ENCODE measurements at regions not wholly inside any gene's neighbourhood (a gene's known extent, or its start where the extent isn't known, plus 50 kb on each side); places are given as distances from the start of the nearest gene placed in this dataset.
"Not testable (repeated sequence)": the region's sequence is repeated elsewhere in the genome, so short reads cannot be mapped to it uniquely, and the experiment has no call there.

- Histone ChIP-seq H3K9ac (ENCODE audit: insufficient read length, low read depth) (no peak overlapping the region), H3K4me3 (ENCODE audit: insufficient read length, low read depth) (no peak overlapping the region), H3K36me3 (ENCODE audit: insufficient read depth, insufficient read length, low read length) (no peaks in the 10 kb centered on the region), H3K27me3 (ENCODE audit: insufficient read depth, insufficient read length) (no peaks in the 10 kb centered on the region), H3K9me3 (ENCODE audit: insufficient read depth, low read length) (peaks cover 11% of the 10 kb centered on the region; the same call in 1 of the 2 replicates), H3K4me1 (ENCODE audit: insufficient read depth, insufficient read length) (peaks cover 24% of the 10 kb centered on the region)
- TF ChIP-seq ZNF274 (IDR thresholded peaks at IDR 0.05; ENCODE audit: low read depth, low read length) (no peak), YY1 (IDR thresholded peaks at IDR 0.05; ENCODE audit: insufficient read depth, insufficient read length) (no peak), SUZ12 (IDR thresholded peaks at IDR 0.05; ENCODE audit: extremely low read depth, insufficient read depth, insufficient read length) (no peak)
- no peak for DNase-seq (ENCODE audit: low read depth, low spot score)
Measured at GRCh38 chr1:31511848-31512615, 64.3 kb upstream of the TINAGL1 start.

GRCh38 chr1:31514117-31514516 lies 62.2 kb upstream of the TINAGL1 start:
- Histone ChIP-seq H3K4me1 (ENCODE audit: insufficient read depth, insufficient read length) (peaks cover 14% of the 10 kb centered on the region), H3K9me3 (ENCODE audit: insufficient read depth, low read length) (peaks cover 11% of the 10 kb centered on the region; the same call in 1 of the 2 replicates), H3K4me3 (ENCODE audit: insufficient read length, low read depth) (no peak overlapping the region), H3K36me3 (ENCODE audit: insufficient read depth, insufficient read length, low read length) (no peaks in the 10 kb centered on the region), H3K9ac (ENCODE audit: insufficient read length, low read depth) (no peak overlapping the region), H3K27me3 (ENCODE audit: insufficient read depth, insufficient read length) (no peaks in the 10 kb centered on the region)
- no peak for DNase-seq (ENCODE audit: low read depth, low spot score)
- no peak for TF ChIP-seq YY1 (IDR thresholded peaks at IDR 0.05; ENCODE audit: insufficient read depth, insufficient read length)

GRCh38 chr1:31515056-31515775 lies 61.1 kb upstream of the TINAGL1 start:
- Histone ChIP-seq H3K36me3 (ENCODE audit: insufficient read depth, insufficient read length, low read length) (no peaks in the 10 kb centered on the region), H3K9ac (ENCODE audit: insufficient read length, low read depth) (no peak overlapping the region), H3K4me1 (ENCODE audit: insufficient read depth, insufficient read length) (peaks cover 10% of the 10 kb centered on the region), H3K9me3 (ENCODE audit: insufficient read depth, low read length) (peaks cover 11% of the 10 kb centered on the region; the same call in 1 of the 2 replicates), H3K4me3 (ENCODE audit: insufficient read length, low read depth) (no peak overlapping the region), H3K27me3 (ENCODE audit: insufficient read depth, insufficient read length) (no peaks in the 10 kb centered on the region)
- DNase-seq (ENCODE audit: low read depth, low spot score) = no peak
- TF ChIP-seq SUZ12 (IDR thresholded peaks at IDR 0.05; ENCODE audit: extremely low read depth, insufficient read depth, insufficient read length) (no peak), ZNF274 (IDR thresholded peaks at IDR 0.05; ENCODE audit: low read depth, low read length) (no peak), YY1 (IDR thresholded peaks at IDR 0.05; ENCODE audit: insufficient read depth, insufficient read length) (no peak)

GRCh38 chr1:31515936-31516335 lies 60.4 kb upstream of the TINAGL1 start:
- H3K9me3 ChIP-seq (ENCODE audit: insufficient read depth, low read length) = peaks cover 11% of the 10 kb centered on the region; the same call in 1 of the 2 replicates
- no peaks in the 10 kb centered on the region for H3K36me3 ChIP-seq (ENCODE audit: insufficient read depth, insufficient read length, low read length)
- H3K27me3 ChIP-seq (ENCODE audit: insufficient read depth, insufficient read length) = no peaks in the 10 kb centered on the region
- no peak overlapping the region for H3K4me3 ChIP-seq (ENCODE audit: insufficient read length, low read depth)
- no peak overlapping the region for H3K9ac ChIP-seq (ENCODE audit: insufficient read length, low read depth)
- H3K4me1 ChIP-seq (ENCODE audit: insufficient read depth, insufficient read length) = peaks cover 6% of the 10 kb centered on the region
- no peak for TF ChIP-seq ZNF274 (IDR thresholded peaks at IDR 0.05; ENCODE audit: low read depth, low read length)
- no peak for TF ChIP-seq SUZ12 (IDR thresholded peaks at IDR 0.05; ENCODE audit: extremely low read depth, insufficient read depth, insufficient read length)
- TF ChIP-seq YY1 (IDR thresholded peaks at IDR 0.05; ENCODE audit: insufficient read depth, insufficient read length) = no peak
- no peak for DNase-seq (ENCODE audit: low read depth, low spot score)

GRCh38 chr1:31517301-31517700 lies 59.0 kb upstream of the TINAGL1 start:
- H3K4me3 ChIP-seq (ENCODE audit: insufficient read length, low read depth) = no peak overlapping the region
- H3K27me3 ChIP-seq (ENCODE audit: insufficient read depth, insufficient read length) = no peaks in the 10 kb centered on the region
- H3K9ac ChIP-seq (ENCODE audit: insufficient read length, low read depth) = no peak overlapping the region
- DNase-seq (ENCODE audit: low read depth, low spot score) = no peak
- H3K36me3 ChIP-seq (ENCODE audit: insufficient read depth, insufficient read length, low read length) = no peaks in the 10 kb centered on the region
- H3K9me3 ChIP-seq (ENCODE audit: insufficient read depth, low read length) = peaks cover 11% of the 10 kb centered on the region; the same call in 1 of the 2 replicates
- peaks cover 2% of the 10 kb centered on the region for H3K4me1 ChIP-seq (ENCODE audit: insufficient read depth, insufficient read length)
- no peak for TF ChIP-seq YY1 (IDR thresholded peaks at IDR 0.05; ENCODE audit: insufficient read depth, insufficient read length)
- no peak for TF ChIP-seq ZNF274 (IDR thresholded peaks at IDR 0.05; ENCODE audit: low read depth, low read length)
- TF ChIP-seq SUZ12 (IDR thresholded peaks at IDR 0.05; ENCODE audit: extremely low read depth, insufficient read depth, insufficient read length) = no peak

GRCh38 chr1:31517986-31518385 lies 58.3 kb upstream of the TINAGL1 start:
- DNase-seq (ENCODE audit: low read depth, low spot score); H3K36me3 ChIP-seq (ENCODE audit: insufficient read depth, insufficient read length, low read length); H3K4me1 ChIP-seq (ENCODE audit: insufficient read depth, insufficient read length); H3K9ac ChIP-seq (ENCODE audit: insufficient read length, low read depth); H3K27me3 ChIP-seq (ENCODE audit: insufficient read depth, insufficient read length); H3K4me3 ChIP-seq (ENCODE audit: insufficient read length, low read depth): not testable (repeated sequence)
- peaks cover 11% of the 10 kb centered on the region; the same call in 1 of the 2 replicates for H3K9me3 ChIP-seq (ENCODE audit: insufficient read depth, low read length)

GRCh38 chr1:31521761-31522555 lies 54.4 kb upstream of the TINAGL1 start:
- TF ChIP-seq SUZ12 (IDR thresholded peaks at IDR 0.05; ENCODE audit: extremely low read depth, insufficient read depth, insufficient read length) (no peak), ZNF274 (IDR thresholded peaks at IDR 0.05; ENCODE audit: low read depth, low read length) (no peak), YY1 (IDR thresholded peaks at IDR 0.05; ENCODE audit: insufficient read depth, insufficient read length) (no peak)
- Histone ChIP-seq H3K27me3 (ENCODE audit: insufficient read depth, insufficient read length) (no peaks in the 10 kb centered on the region), H3K4me3 (ENCODE audit: insufficient read length, low read depth) (no peak overlapping the region), H3K4me1 (ENCODE audit: insufficient read depth, insufficient read length) (no peaks in the 10 kb centered on the region), H3K9ac (ENCODE audit: insufficient read length, low read depth) (no peak overlapping the region), H3K36me3 (ENCODE audit: insufficient read depth, insufficient read length, low read length) (no peaks in the 10 kb centered on the region), H3K9me3 (ENCODE audit: insufficient read depth, low read length) (no peaks in the 10 kb centered on the region)
- DNase-seq (ENCODE audit: low read depth, low spot score) = no peak

All from NT2/D1 (cell line).